Liver (tissue), 8 donors: ENCODE measurements at regions not wholly inside any gene's neighbourhood (a gene's known extent, or its start where the extent isn't known, plus 50 kb on each side); places are given as distances from the start of the nearest gene placed in this dataset.

Source experiments
- DNase-seq: peaks from one replicate; pipeline ENCODE4 v3.0.0-alpha.2; 2017; ENCODE audit warnings: low spot score
- H3K27ac ChIP-seq, 2 donors: one replicate each; pipeline ENCODE4 v1.7.0; 2013; ENCODE audit warnings: inconsistent platforms in 2 of 2, low read length in 2 of 2, control low read depth in 1 of 2, low read depth in 1 of 2, mild to moderate bottlenecking in 1 of 2
- H3K27me3 ChIP-seq, 4 donors: one replicate each; pipeline versions ENCODE4 v1.6.1 to v1.7.0; 2013; ENCODE audit warnings: low read length in 3 of 4, inconsistent platforms in 1 of 4, mild to moderate bottlenecking in 1 of 4, moderate library complexity in 1 of 4; ENCODE audit not compliant: control insufficient read depth in 4 of 4, insufficient read depth in 4 of 4
- H3K36me3 ChIP-seq, 4 donors: one replicate each; pipeline versions ENCODE4 v1.6.1 to v1.7.0; 2013; ENCODE audit warnings: low read length in 3 of 4, mild to moderate bottlenecking in 3 of 4, low read depth in 1 of 4, moderate library complexity in 1 of 4; ENCODE audit not compliant: control insufficient read depth in 4 of 4, insufficient read depth in 3 of 4
- H3K4me1 ChIP-seq, 4 donors: one replicate each; pipeline versions ENCODE4 v1.6.1 to v1.7.0; 2013; ENCODE audit warnings: low read length in 3 of 4, mild to moderate bottlenecking in 3 of 4, moderate library complexity in 1 of 4; ENCODE audit not compliant: control insufficient read depth in 4 of 4, insufficient read depth in 4 of 4
- H3K4me3 ChIP-seq, 3 donors: one replicate each; pipeline versions ENCODE4 v1.6.1 to v1.7.0; 2013; ENCODE audit warnings: low read length in 3 of 3, control low read depth in 1 of 3, low read depth in 1 of 3, mild to moderate bottlenecking in 1 of 3
- H3K9ac ChIP-seq, 2 donors: one replicate each; pipeline ENCODE4 v1.7.0; 2013; ENCODE audit warnings: low read length in 2 of 2, mild to moderate bottlenecking in 2 of 2, moderate library complexity in 2 of 2, control low read depth in 1 of 2, low read depth in 1 of 2
- H3K9me3 ChIP-seq, 4 donors: one replicate each; pipeline versions ENCODE4 v1.6.1 to v1.7.0; 2013; ENCODE audit warnings: low read length in 3 of 4; ENCODE audit not compliant: control insufficient read depth in 4 of 4
- CTCF ChIP-seq: fragments of 150-350 bp; IDR thresholded peaks from 2 replicates; pipeline ENCODE4 v1.5.1; 2017; ENCODE audit warnings: improper control_type of control experiment, low read depth, low read length; ENCODE audit not compliant: missing input control
- EGR1 ChIP-seq, 2 donors: IDR thresholded peaks; 2 replicates each; pipeline ENCODE4 v1.6.1; 2016 to 2018; ENCODE audit warnings: antibody characterized with exemption in 2 of 2, low read depth in 2 of 2
- FOXA1 ChIP-seq: IDR thresholded peaks from 2 replicates; pipeline ENCODE4 v1.6.1; 2016; ENCODE audit warnings: antibody characterized with exemption
- FOXA2 ChIP-seq: IDR thresholded peaks from 2 replicates; pipeline ENCODE4 v1.6.1; 2016; ENCODE audit warnings: antibody characterized with exemption
- GABPA ChIP-seq, 2 donors: IDR thresholded peaks in 1 of 2; conservative IDR thresholded peaks in 1 of 2; 2 replicates each; pipeline ENCODE4 v1.6.1; 2016; ENCODE audit warnings: antibody characterized with exemption in 2 of 2, mild to moderate bottlenecking in 1 of 2, moderate library complexity in 1 of 2
- HNF4A ChIP-seq, 2 donors: conservative IDR thresholded peaks; 2 replicates each; pipeline ENCODE4 v1.6.1; 2016; ENCODE audit warnings: antibody characterized with exemption in 2 of 2, mild to moderate bottlenecking in 2 of 2
- HNF4G ChIP-seq: IDR thresholded peaks from 2 replicates; pipeline ENCODE4 v1.6.1; 2016; ENCODE audit warnings: antibody characterized with exemption
- JUND ChIP-seq, 2 donors: IDR thresholded peaks; 2 replicates each; pipeline ENCODE4 v1.6.1; 2016; ENCODE audit warnings: antibody characterized with exemption in 2 of 2
- MAX ChIP-seq: IDR thresholded peaks from 2 replicates; pipeline ENCODE4 v1.6.1; 2016; ENCODE audit warnings: antibody characterized with exemption
- NR2F2 ChIP-seq: IDR thresholded peaks from 2 replicates; pipeline ENCODE4 v1.6.1; 2016; ENCODE audit warnings: antibody characterized with exemption
- RAD21 ChIP-seq, 2 donors: IDR thresholded peaks; 2 replicates each; pipeline ENCODE4 v1.6.1; 2016; ENCODE audit warnings: antibody characterized with exemption in 2 of 2, mild to moderate bottlenecking in 2 of 2
- REST ChIP-seq: IDR thresholded peaks from 2 replicates; pipeline ENCODE4 v1.6.1; 2016; ENCODE audit warnings: antibody characterized with exemption, mild to moderate bottlenecking
- RXRA ChIP-seq, 2 donors: IDR thresholded peaks; 2 replicates each; pipeline ENCODE4 v1.6.1; 2017 to 2018; ENCODE audit warnings: antibody characterized with exemption in 2 of 2, mild to moderate bottlenecking in 1 of 2
- SP1 ChIP-seq: IDR thresholded peaks from 2 replicates; pipeline ENCODE4 v1.6.1; 2018; ENCODE audit warnings: antibody characterized with exemption, mild to moderate bottlenecking
- TAF1 ChIP-seq: conservative IDR thresholded peaks from 2 replicates; pipeline ENCODE4 v1.6.1; 2016; ENCODE audit warnings: antibody characterized with exemption, mild to moderate bottlenecking
- YY1 ChIP-seq: IDR thresholded peaks from 2 replicates; pipeline ENCODE4 v1.6.1; 2016; ENCODE audit warnings: antibody characterized with exemption, mild to moderate bottlenecking
- ZBTB33 ChIP-seq: IDR thresholded peaks from 2 replicates; pipeline ENCODE4 v1.6.1; 2016; ENCODE audit warnings: antibody characterized with exemption
- WGBS: extraction: QIAGEN DNeasy Blood & Tissue Kit; methylation state at CpG from one replicate; pipeline ENCODE4 v1.1.7; 2013; 5-methylcytosine and 5-hydroxymethylcytosine counted together
- TF ChIP-seq, protein P1 (sequence below): IDR thresholded peaks from 2 replicates; pipeline ENCODE4 v1.6.1; 2016; ENCODE audit warnings: antibody characterized with exemption
- donor health status: healthy.
- donor health status: healthy.
- donor health status: healthy.
- donor health status: healthy.
- donor health status: healthy.

- Histone ChIP-seq H3K4me3 (no peak overlapping the region), H3K4me1 (no peaks in the 10 kb centered on the region), H3K9me3 (peaks cover 0 to 2% (median 0%) of the 10 kb centered on the region in 4 donors), H3K9ac (no peak overlapping the region), H3K36me3 (no peaks in the 10 kb centered on the region), H3K27me3 (no peaks in the 10 kb centered on the region), H3K27ac (no peak overlapping the region)
- no peak for TF ChIP-seq EGR1 (IDR thresholded peaks at IDR 0.05; ENCODE audit: low read depth in 2 of 2)
- TF ChIP-seq HNF4G, result no peak
- no peak for TF ChIP-seq GABPA (IDR thresholded peaks at IDR 0.05 in 1 of 2, conservative IDR thresholded peaks at IDR 0.05 in 1 of 2)
- TF ChIP-seq, protein P1, sequence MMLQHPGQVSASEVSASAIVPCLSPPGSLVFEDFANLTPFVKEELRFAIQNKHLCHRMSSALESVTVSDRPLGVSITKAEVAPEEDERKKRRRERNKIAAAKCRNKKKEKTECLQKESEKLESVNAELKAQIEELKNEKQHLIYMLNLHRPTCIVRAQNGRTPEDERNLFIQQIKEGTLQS, result no peak
- no peak for TF ChIP-seq YY1
- TF ChIP-seq FOXA1, result no peak
- TF ChIP-seq FOXA2, result no peak
- no peak for TF ChIP-seq NR2F2
- no peak for TF ChIP-seq RXRA (IDR thresholded peaks at IDR 0.05)
- no peak for TF ChIP-seq HNF4A (conservative IDR thresholded peaks at IDR 0.05)
- no peak for TF ChIP-seq TAF1
- no peak for TF ChIP-seq SP1
- TF ChIP-seq ZBTB33, result no peak
- no peak for TF ChIP-seq MAX
- no peak for TF ChIP-seq CTCF
- TF ChIP-seq REST, result no peak
- TF ChIP-seq RAD21 (IDR thresholded peaks at IDR 0.05), result no peak
- no peak for TF ChIP-seq JUND (IDR thresholded peaks at IDR 0.05)
- DNase-seq, result no peak
- 84% methylated on average over 46 of the region's 46 CpGs for WGBS
These were observed 419.9 kb downstream of the QKI start for GRCh38 chr6:163834226-163834970.
